ENCODE measurements at regions not wholly inside any gene's neighbourhood (a gene's known extent, or its start where the extent isn't known, plus 50 kb on each side); places are given as distances from the start of the nearest gene placed in this dataset.

DNA sequence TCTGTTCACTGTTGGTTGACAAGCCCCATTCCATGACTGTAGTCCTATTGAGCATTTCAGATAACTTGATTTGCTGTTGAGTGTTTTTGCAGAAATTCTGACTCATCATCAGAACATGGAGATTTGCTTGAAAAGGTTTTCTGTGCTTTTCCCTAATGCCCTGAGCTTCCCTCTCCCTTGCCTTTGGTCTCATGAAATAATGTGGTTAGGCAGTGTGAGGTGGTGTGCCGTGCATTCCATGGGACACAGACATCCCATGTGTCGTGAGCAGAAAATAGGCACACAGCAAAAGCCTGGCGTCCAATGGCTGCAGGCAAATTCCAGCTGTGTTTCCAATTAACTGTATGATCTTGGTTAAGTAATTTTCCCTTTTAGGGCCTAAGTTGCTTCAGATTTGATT lies 197.4 kb downstream of the DLEU7 start:
- Histone ChIP-seq H3K27ac (ENCODE audit: low read length in 2 of 2) (no peak overlapping the region), H3K9ac (ENCODE audit: low read length) (no peak overlapping the region), H3K36me3 (replicated peaks in 1 of 2; ENCODE audit: control extremely low read depth in 1 of 2, control insufficient read depth in 1 of 2, extremely low read depth in 1 of 2, insufficient read depth in 2 of 2, low read length in 1 of 2) (no peaks in the 10 kb centered on the region), H2AFZ (ENCODE audit: insufficient read depth, low read depth, low read length, poor library complexity, severe bottlenecking) (no peak overlapping the region), H3K4me3 (ENCODE audit: control extremely low read depth in 1 of 5, extremely low read depth in 1 of 5, insufficient read depth in 1 of 5, low read depth in 2 of 5, low read length in 4 of 5) (no peak overlapping the region), H3K27me3 (replicated peaks in 1 of 4; ENCODE audit: control extremely low read depth in 1 of 4, control insufficient read depth in 3 of 4, insufficient read depth in 4 of 4, low read length in 3 of 4) (no peaks in the 10 kb centered on the region), H3K4me1 (ENCODE audit: control insufficient read depth in 2 of 2, insufficient read depth in 2 of 2, low read length in 2 of 2) (peaks cover 10% of the 10 kb centered on the region in 2 donors), H4K20me1 (ENCODE audit: control insufficient read depth, insufficient read depth, low read length, poor library complexity, severe bottlenecking) (no peaks in the 10 kb centered on the region), H3K79me2 (ENCODE audit: control insufficient read depth, insufficient read depth, low read length) (no peaks in the 10 kb centered on the region), H3K9me3 (ENCODE audit: control extremely low read depth in 1 of 3, control insufficient read depth in 2 of 3, insufficient read depth in 1 of 3, low read length in 2 of 3) (peaks cover 0 to 3% (median 0%) of the 10 kb centered on the region in 3 donors), H3K4me2 (replicated peaks; ENCODE audit: low read depth, low read length, poor library complexity, severe bottlenecking) (no peak overlapping the region)
- ChIA-PET POLR2A (no interaction called here), CTCF (interaction anchor here (1.1 kb wide), 1 partner anchor 146 kb away, joined by 3 read pairs; no protein-coding TSS in a partner anchor)
- Mint-ChIP-seq H3K4me3 (no peak overlapping the region), H3K9me3 (ENCODE audit: insufficient read depth) (no peaks in the 10 kb centered on the region), H3K27ac (no peak overlapping the region), H3K4me1 (peaks cover 10% of the 10 kb centered on the region), H3K27me3 (no peaks in the 10 kb centered on the region)
- TF ChIP-seq, protein P1, sequence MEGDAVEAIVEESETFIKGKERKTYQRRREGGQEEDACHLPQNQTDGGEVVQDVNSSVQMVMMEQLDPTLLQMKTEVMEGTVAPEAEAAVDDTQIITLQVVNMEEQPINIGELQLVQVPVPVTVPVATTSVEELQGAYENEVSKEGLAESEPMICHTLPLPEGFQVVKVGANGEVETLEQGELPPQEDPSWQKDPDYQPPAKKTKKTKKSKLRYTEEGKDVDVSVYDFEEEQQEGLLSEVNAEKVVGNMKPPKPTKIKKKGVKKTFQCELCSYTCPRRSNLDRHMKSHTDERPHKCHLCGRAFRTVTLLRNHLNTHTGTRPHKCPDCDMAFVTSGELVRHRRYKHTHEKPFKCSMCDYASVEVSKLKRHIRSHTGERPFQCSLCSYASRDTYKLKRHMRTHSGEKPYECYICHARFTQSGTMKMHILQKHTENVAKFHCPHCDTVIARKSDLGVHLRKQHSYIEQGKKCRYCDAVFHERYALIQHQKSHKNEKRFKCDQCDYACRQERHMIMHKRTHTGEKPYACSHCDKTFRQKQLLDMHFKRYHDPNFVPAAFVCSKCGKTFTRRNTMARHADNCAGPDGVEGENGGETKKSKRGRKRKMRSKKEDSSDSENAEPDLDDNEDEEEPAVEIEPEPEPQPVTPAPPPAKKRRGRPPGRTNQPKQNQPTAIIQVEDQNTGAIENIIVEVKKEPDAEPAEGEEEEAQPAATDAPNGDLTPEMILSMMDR (IDR thresholded peaks at IDR 0.05), result no peak
- TF ChIP-seq EZH2 (IDR thresholded peaks at IDR 0.05; ENCODE audit: borderline replicate concordance, insufficient read depth, low read depth, low read length, poor library complexity, severe bottlenecking), result no peak
- intact Hi-C loops (cut with micrococcal nuclease), result no loop called here
- ATAC-seq (ENCODE audit: low read depth) (no peak), DNase-seq (no peak)
- WGBS (ENCODE audit: insufficient coverage), result 100% methylated on average over 3 of the region's 3 CpGs

DNA sequence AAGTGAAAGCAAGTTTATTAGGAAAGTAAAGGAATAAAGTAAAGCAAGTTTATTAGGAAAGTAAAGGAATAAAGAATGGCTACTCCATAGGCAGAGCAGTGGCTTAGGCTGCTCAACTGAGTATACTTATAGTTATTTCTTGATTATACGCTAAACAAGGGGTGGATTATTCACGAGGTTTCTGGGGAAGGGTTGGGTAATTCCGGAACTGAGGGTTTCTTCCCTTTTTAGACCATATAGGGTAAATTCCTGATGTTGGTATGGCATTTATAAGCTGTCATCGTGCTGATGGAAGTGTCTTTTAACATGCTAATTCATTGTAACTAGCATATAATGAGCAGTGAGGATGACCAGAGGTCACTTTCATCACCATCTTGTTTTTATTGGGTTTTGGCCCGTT lies 194.3 kb downstream of the DLEU7 start:
- Histone ChIP-seq H3K4me2 (replicated peaks; ENCODE audit: low read depth, low read length, poor library complexity, severe bottlenecking) (no peak overlapping the region), H3K4me3 (ENCODE audit: control extremely low read depth in 1 of 5, extremely low read depth in 1 of 5, insufficient read depth in 1 of 5, low read depth in 2 of 5, low read length in 4 of 5) (no peak overlapping the region), H3K9me3 (ENCODE audit: control extremely low read depth in 1 of 3, control insufficient read depth in 2 of 3, insufficient read depth in 1 of 3, low read length in 2 of 3) (peaks cover 0 to 3% (median 0%) of the 10 kb centered on the region in 3 donors), H3K79me2 (ENCODE audit: control insufficient read depth, insufficient read depth, low read length) (no peaks in the 10 kb centered on the region), H3K27me3 (replicated peaks in 1 of 4; ENCODE audit: control extremely low read depth in 1 of 4, control insufficient read depth in 3 of 4, insufficient read depth in 4 of 4, low read length in 3 of 4) (no peaks in the 10 kb centered on the region), H3K9ac (ENCODE audit: low read length) (no peak overlapping the region), H2AFZ (ENCODE audit: insufficient read depth, low read depth, low read length, poor library complexity, severe bottlenecking) (no peak overlapping the region), H3K4me1 (ENCODE audit: control insufficient read depth in 2 of 2, insufficient read depth in 2 of 2, low read length in 2 of 2) (peaks cover 12 to 13% of the 10 kb centered on the region in 2 donors), H3K36me3 (replicated peaks in 1 of 2; ENCODE audit: control extremely low read depth in 1 of 2, control insufficient read depth in 1 of 2, extremely low read depth in 1 of 2, insufficient read depth in 2 of 2, low read length in 1 of 2) (no peaks in the 10 kb centered on the region), H3K27ac (ENCODE audit: low read length in 2 of 2) (no peak overlapping the region), H4K20me1 (ENCODE audit: control insufficient read depth, insufficient read depth, low read length, poor library complexity, severe bottlenecking) (no peaks in the 10 kb centered on the region)
- ChIA-PET POLR2A (no interaction called here), CTCF (no interaction called here)
- H3K4me1 Mint-ChIP-seq, result peaks cover 13% of the 10 kb centered on the region
- no peaks in the 10 kb centered on the region for H3K27me3 Mint-ChIP-seq
- WGBS (ENCODE audit: insufficient coverage), result no CpG with 5 or more reads among the region's 5 CpGs
- H3K9me3 Mint-ChIP-seq (ENCODE audit: insufficient read depth), result no peaks in the 10 kb centered on the region
- H3K27ac Mint-ChIP-seq, result no peak overlapping the region
- no peak for DNase-seq
- no peak for TF ChIP-seq EZH2 (IDR thresholded peaks at IDR 0.05; ENCODE audit: borderline replicate concordance, insufficient read depth, low read depth, low read length, poor library complexity, severe bottlenecking)
- TF ChIP-seq, protein P1 (IDR thresholded peaks at IDR 0.05), result no peak
- intact Hi-C loops (cut with micrococcal nuclease), result no loop called here
- no peak for ATAC-seq (ENCODE audit: low read depth)
- H3K4me3 Mint-ChIP-seq, result no peak overlapping the region
